ENCODE measurements at regions not wholly inside any gene's neighbourhood (a gene's known extent, or its start where the extent isn't known, plus 50 kb on each side); places are given as distances from the start of the nearest gene placed in this dataset.
"Not testable (repeated sequence)": the region's sequence is repeated elsewhere in the genome, so short reads cannot be mapped to it uniquely, and the experiment has no call there.

GRCh38 chr15:30030345-30030744, 52.4 kb upstream of the GOLGA8J start:
- DNase-seq = no peak

GRCh38 chr15:30023798-30024295, 58.9 kb upstream of the GOLGA8J start:
- no peak for DNase-seq

- no peak for DNase-seq
Observed at GRCh38 chr15:30010746-30011145, 72.0 kb upstream of the GOLGA8J start.

GRCh38 chr15:30008156-30008555, 74.6 kb upstream of the GOLGA8J start:
- DNase-seq = no peak

- DNase-seq = no peak
Observed at GRCh38 chr15:30001602-30002001, 81.2 kb upstream of the GOLGA8J start.

GRCh38 chr15:29998033-29998432, 84.7 kb upstream of the GOLGA8J start:
- no peak for DNase-seq

- DNase-seq = no peak
Observed at GRCh38 chr15:29997499-29997898, 85.3 kb upstream of the GOLGA8J start.

GRCh38 chr15:29994284-29994683, 88.5 kb upstream of the GOLGA8J start:
- no peak for DNase-seq

- DNase-seq = no peak
Observed at GRCh38 chr15:29990954-29991353, 91.8 kb upstream of the GOLGA8J start.

GRCh38 chr15:29990035-29990434, 92.7 kb upstream of the GOLGA8J start:
- DNase-seq = no peak

- DNase-seq = no peak
Observed at GRCh38 chr15:29988701-29989100, 94.1 kb upstream of the GOLGA8J start.

GRCh38 chr15:29986946-29987345, 95.8 kb upstream of the GOLGA8J start:
- no peak for DNase-seq

GRCh38 chr15:29978411-29979382, 104.1 kb upstream of the GOLGA8J start:
- DNase-seq = no peak

GRCh38 chr15:29974056-29974455, 108.7 kb upstream of the GOLGA8J start:
- not testable (repeated sequence) for DNase-seq

GRCh38 chr15:29972051-29972450, 110.7 kb upstream of the GOLGA8J start:
- no peak for DNase-seq

GRCh38 chr15:29970402-29970695, 112.4 kb upstream of the GOLGA8J start:
- no peak for DNase-seq

- DNase-seq = no peak
Observed at GRCh38 chr15:29969562-29970401, 113.0 kb upstream of the GOLGA8J start.

- no peak for DNase-seq
Observed at GRCh38 chr15:29968895-29969561, 113.7 kb upstream of the GOLGA8J start.

- no peak for DNase-seq
Observed at GRCh38 chr15:29968099-29968894, 114.5 kb upstream of the GOLGA8J start.

GRCh38 chr15:29962407-29962806, 120.3 kb upstream of the GOLGA8J start:
- no peak for DNase-seq

GRCh38 chr15:29959384-29960137, 123.2 kb upstream of the GOLGA8J start:
- no peak for DNase-seq

GRCh38 chr15:29952225-29952624, 130.0 kb upstream of the TJP1 start:
- DNase-seq = no peak
